HG03196 (cell line): ENCODE measurements at regions not wholly inside any gene's neighbourhood (a gene's known extent, or its start where the extent isn't known, plus 50 kb on each side); places are given as distances from the start of the nearest gene placed in this dataset.
"Not testable (repeated sequence)": the region's sequence is repeated elsewhere in the genome, so short reads cannot be mapped to it uniquely, and the experiment has no call there.

Experiments used
- ATAC-seq: cut with Tn5 transposase; IDR thresholded peaks from one replicate; pipeline ENCODE4 v1.9.1; 2021; ENCODE audit not compliant: unreplicated experiment

GRCh38 chr1:157235307-157235706, 97.1 kb upstream of the ETV3 start:
- ATAC-seq: no peak

- no peak for ATAC-seq
Measured at GRCh38 chr1:157234705-157235273, 96.6 kb upstream of the ETV3 start.

- ATAC-seq: peak; percentile 83
Measured at GRCh38 chr1:157233131-157233530, 94.9 kb upstream of the ETV3 start.

DNA sequence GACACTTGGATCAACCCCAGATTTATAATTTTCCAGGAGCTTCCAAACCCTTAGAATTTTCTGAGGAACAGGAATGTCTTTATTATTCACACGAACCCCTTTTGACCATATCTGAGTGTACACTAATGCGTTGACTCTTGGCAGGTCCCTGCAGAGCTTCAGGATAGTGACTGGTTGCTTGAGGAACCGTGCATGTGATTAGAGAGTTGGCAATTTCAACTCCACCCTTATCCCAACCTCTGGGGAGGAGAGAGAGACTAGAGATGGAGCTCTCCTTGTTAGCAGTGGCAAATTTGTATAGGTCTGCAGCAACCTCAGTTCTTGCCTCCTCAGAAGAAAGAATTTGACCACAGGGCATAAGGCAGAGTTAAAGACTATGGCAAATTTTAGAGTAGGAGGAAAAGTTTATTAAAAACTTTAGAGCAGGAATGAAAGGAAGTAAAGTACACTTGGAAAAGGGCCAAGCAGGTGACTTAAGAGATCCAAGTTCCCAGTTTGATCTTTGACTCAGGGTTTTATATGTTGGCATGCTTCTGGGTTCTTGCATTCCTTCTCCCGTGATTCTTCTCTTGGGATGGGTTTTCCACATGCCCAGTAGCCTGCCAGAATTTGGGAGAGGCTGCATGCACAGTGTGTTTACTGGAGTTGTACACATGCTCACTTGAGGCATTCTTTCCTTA, 93.8 kb upstream of the ETV3 start:
- no peak for ATAC-seq

DNA sequence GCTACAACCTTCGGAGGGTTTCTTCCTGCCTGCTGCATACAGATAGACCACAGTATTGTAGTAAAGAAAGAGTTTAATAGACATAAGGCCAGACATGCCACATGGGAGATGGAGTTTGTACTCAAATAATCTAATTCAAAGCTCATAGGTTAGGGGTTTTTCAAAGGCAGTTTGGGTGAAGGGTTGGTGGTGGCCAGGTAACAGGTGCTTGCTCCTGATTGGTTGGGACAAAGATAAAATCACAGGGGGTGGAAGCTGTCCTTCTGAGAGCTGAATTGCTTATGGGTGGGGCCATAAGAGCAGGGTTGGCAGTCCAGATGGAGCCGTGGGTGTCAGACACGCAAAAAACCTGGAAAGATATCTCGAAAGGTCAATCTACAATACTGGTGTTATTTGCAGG, 92.3 kb upstream of the ETV3 start:
- ATAC-seq: no peak

GRCh38 chr1:157227700-157228099, 89.5 kb upstream of the ETV3 start:
- no peak for ATAC-seq

- ATAC-seq: no peak
Measured at GRCh38 chr1:157226739-157227138, 88.5 kb upstream of the ETV3 start.

DNA sequence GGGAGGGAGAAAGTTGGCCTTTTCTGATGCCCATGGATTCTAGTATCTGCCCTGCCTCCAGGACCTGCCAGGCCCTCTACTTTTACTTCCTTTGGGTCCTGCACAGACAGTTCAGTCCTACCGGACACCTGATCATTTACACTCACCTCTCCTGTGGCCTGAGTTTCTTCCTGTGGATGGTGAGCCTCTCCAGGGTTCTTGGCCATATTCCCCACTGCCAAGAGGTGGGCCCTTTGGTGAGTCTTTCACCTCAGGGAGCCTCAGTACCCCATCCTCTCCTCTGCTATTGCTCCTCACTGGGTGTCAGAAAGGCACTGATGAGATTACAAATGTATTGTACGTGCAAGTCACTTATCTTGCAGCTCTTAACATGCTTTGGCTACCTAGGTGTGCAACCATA, 81.4 kb upstream of the ETV3 start:
- ATAC-seq: no peak

DNA sequence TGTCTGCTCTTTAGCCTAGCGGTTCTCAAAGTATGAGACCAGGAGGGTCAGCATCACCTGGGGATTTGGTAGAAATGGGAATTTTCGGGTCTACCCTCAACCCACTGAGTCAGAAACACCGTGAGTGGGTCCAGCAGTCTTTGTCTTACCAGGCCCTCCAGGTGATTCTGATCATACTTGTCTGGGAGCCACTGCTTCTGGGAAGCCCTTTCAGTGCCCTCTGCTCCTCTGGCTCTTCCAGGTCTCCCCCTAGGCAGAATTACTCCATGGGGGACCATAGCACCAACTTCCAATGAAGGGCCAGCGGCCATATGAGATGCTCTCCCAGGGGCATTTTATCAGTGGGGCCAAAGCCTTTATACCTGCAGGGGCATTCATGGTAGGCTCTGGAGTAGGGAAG, 81.0 kb upstream of the ETV3 start:
- ATAC-seq: no peak

GRCh38 chr1:157218671-157219070, 80.5 kb upstream of the ETV3 start:
- no peak for ATAC-seq

DNA sequence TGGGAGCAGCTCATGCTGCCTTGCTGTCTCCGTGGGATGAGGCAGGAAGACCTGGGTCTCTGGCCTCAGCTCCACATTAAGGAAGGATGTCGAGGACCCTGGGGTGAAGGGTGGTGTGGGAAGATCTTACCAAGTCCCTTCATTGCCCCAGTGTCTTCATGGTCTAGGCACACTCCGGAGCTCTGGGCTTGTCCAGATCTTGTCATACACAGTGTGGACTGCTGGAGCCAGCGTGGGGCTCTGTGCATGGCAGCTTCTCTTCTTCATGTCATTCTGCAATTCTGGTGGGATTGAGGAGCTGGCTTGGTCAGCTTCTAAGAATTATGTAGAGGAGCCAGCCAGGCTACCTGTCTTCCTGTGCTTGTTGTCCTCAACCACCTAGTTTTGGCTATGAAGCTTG, 79.3 kb upstream of the ETV3 start:
- ATAC-seq: no peak

- ATAC-seq: no peak
Measured at GRCh38 chr1:157213836-157214235, 75.6 kb upstream of the ETV3 start.

DNA sequence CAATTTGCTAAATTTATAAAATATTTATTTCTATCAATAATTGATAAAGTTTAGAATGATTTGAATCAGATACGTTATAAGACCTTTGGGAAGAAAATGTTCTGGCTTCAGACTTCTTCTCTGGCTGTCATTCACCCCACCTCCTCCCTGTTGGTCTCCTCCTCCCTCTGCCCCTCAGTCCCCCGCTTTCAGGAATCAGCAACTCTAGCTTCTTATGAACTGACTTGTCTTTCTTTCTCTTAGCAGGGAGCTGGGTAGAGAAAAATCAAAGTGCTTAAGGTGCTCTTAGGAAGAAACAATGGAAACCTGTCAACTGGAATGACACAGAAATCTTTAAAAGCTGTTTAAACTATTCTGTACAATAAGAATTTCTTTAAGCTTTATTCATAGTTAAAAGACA, 71.3 kb upstream of the ETV3 start:
- ATAC-seq: no peak

GRCh38 chr1:157205982-157206381, 67.8 kb upstream of the ETV3 start:
- not testable (repeated sequence) for ATAC-seq

GRCh38 chr1:157203166-157203565, 65.0 kb upstream of the ETV3 start:
- no peak for ATAC-seq

DNA sequence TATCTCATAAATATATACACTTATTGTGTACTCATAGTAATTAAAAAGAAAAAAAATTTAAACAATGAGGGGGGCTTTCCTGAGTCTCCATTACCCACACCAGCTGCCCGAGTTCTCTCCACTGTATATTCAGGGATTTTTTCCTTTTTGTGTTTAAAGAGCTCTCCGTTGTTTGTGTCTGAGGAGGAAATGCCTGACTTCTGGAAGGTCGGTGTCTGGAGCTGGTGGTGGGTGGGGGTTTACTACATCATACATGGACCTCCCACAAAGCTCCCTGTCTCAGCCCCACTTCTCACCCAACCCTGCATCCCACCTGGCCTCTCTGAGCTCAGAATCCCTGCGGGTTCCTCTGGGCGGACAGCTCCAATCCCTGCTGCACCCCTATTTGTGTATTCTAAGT, 64.1 kb upstream of the ETV3 start:
- ATAC-seq: no peak

GRCh38 chr1:157201767-157202166, 63.6 kb upstream of the ETV3 start:
- no peak for ATAC-seq

GRCh38 chr1:157200451-157200850, 62.3 kb upstream of the ETV3 start:
- no peak for ATAC-seq

- ATAC-seq: no peak
Measured at GRCh38 chr1:157199421-157199755, 61.2 kb upstream of the ETV3 start.

- ATAC-seq: no peak
Measured at GRCh38 chr1:157198619-157199420, 60.6 kb upstream of the ETV3 start.

GRCh38 chr1:157197906-157198435, 59.8 kb upstream of the ETV3 start:
- no peak for ATAC-seq
